HepG2 (cell line): ENCODE measurements at regions not wholly inside any gene's neighbourhood (a gene's known extent, or its start where the extent isn't known, plus 50 kb on each side); places are given as distances from the start of the nearest gene placed in this dataset.

Experiments
- ATAC-seq: fragments of 200-7000 bp; cut with Tn5 transposase; 3 replicates; pipeline ENCODE4 v1.9.1; 2020; ENCODE audit warnings: mild to moderate bottlenecking, moderate library complexity
- BruUV-seq: library from RNA; stranded (reverse); fragments of 400-500 nt; replicated peaks from 2 replicates; lab custom pipeline; 2021; lab: Mats Ljungman, UMichigan
- CTCF ChIA-PET: fragments of 300-600 bp; formaldehyde crosslinking; extraction: SDS; loops from one replicate; lab custom pipeline; 2021; ENCODE audit warnings: low total read pairs, inconsistent platforms, low intra/inter-chr PET ratio; lab: Yijun Ruan, JAX
- POLR2A ChIA-PET: fragments of 350-600 bp; sonication (Branson Sonifier 250); formaldehyde crosslinking; loops from one replicate; lab custom pipeline; 2020; ENCODE audit warnings: antibody characterized with exemption, inconsistent platforms; lab: Yijun Ruan, JAX
- DNase-seq: peaks from one replicate; pipeline ENCODE4 v3.0.0-alpha.2; 2015; ENCODE audit warnings: low spot score
- FAIRE-seq: peaks from 3 replicates; lab custom pipeline; 2011; peaks lifted over from hg19 to GRCh38; lab: Jason Lieb, UNC
- H2AFZ ChIP-seq: one replicate; pipeline ENCODE4 v1.6.1; 2011; ENCODE audit warnings: low read length, inconsistent platforms
- H3K27ac ChIP-seq: fragments of 300-600 bp; 3 replicates; pipeline ENCODE4 v1.8.0; 2011; ENCODE audit warnings: mixed run types, mild to moderate bottlenecking, mixed read lengths, low read length, inconsistent platforms; ENCODE audit not compliant: insufficient read depth; ENCODE audit errors: extremely low read length
- H3K27me3 ChIP-seq, 2 experiments: fragments of 200-600 bp in 1 of 2; 2 replicates in 1 of 2; 3 replicates in 1 of 2; pipeline versions ENCODE4 v1.6.0 to v1.8.0; 2011; ENCODE audit warnings: low read length in 2 of 2, mild to moderate bottlenecking in 2 of 2, moderate library complexity in 2 of 2, inconsistent platforms in 1 of 2; ENCODE audit not compliant: insufficient read depth in 2 of 2, control insufficient read depth in 1 of 2
- H3K36me3 ChIP-seq, 2 experiments: fragments of 200-600 bp in 1 of 2; replicated peaks in 1 of 2; 2 replicates in 1 of 2; 3 replicates in 1 of 2; pipeline versions ENCODE4 v1.5.1 to v1.8.0; 2011; ENCODE audit warnings: low read length in 2 of 2, inconsistent platforms in 1 of 2; ENCODE audit not compliant: insufficient read depth in 2 of 2, control insufficient read depth in 1 of 2
- H3K4me1 ChIP-seq: 2 replicates; pipeline ENCODE4 v1.5.1; 2012; ENCODE audit warnings: low read length, inconsistent platforms; ENCODE audit not compliant: insufficient read depth
- H3K4me2 ChIP-seq: 2 replicates; pipeline ENCODE4 v1.6.0; 2011; ENCODE audit warnings: low read depth, low read length, inconsistent platforms
- H3K4me3 ChIP-seq, 3 experiments: fragments of 200-600 bp in 1 of 3; sonication (generic), shearing (Covaris generic) in 1 of 3; replicated peaks in 1 of 3; 2 replicates each; pipeline ENCODE4 v1.5.1; 2011 to 2016; ENCODE audit warnings: low read length in 3 of 3, inconsistent platforms in 2 of 3, low read depth in 2 of 3, mild to moderate bottlenecking in 2 of 3, control low read depth in 1 of 3, mixed read lengths in 1 of 3; ENCODE audit not compliant: insufficient read depth in 1 of 3
- H3K79me2 ChIP-seq: one replicate; pipeline ENCODE4 v1.6.1; 2011; ENCODE audit warnings: low read length, inconsistent platforms; ENCODE audit not compliant: insufficient read depth
- H3K9ac ChIP-seq: 2 replicates; pipeline ENCODE4 v1.6.0; 2011; ENCODE audit warnings: mild to moderate bottlenecking, low read depth, low read length, inconsistent platforms; ENCODE audit not compliant: insufficient read depth
- H3K9me3 ChIP-seq: 2 replicates; pipeline ENCODE4 v1.5.1; 2012; ENCODE audit warnings: mild to moderate bottlenecking, low read length
- H4K20me1 ChIP-seq: 2 replicates; pipeline ENCODE4 v1.6.0; 2011; ENCODE audit warnings: inconsistent platforms, mild to moderate bottlenecking, low read length, moderate library complexity; ENCODE audit not compliant: insufficient read depth
- ADNP ChIP-seq: sonication (generic); formaldehyde crosslinking; IDR thresholded peaks from 2 replicates; pipeline ENCODE4 v1.4.0; 2020; ENCODE audit warnings: missing genetic modification reagents
- ATRX ChIP-seq: sonication (generic); formaldehyde crosslinking; IDR thresholded peaks from 2 replicates; pipeline ENCODE4 v1.4.0; 2020; ENCODE audit warnings: missing genetic modification reagents, borderline replicate concordance
- IRF2 ChIP-seq: IDR thresholded peaks from 2 replicates; pipeline ENCODE4 v1.6.1; 2018; ENCODE audit warnings: missing genetic modification reagents, missing compliant biosample characterization
- MAFF ChIP-seq: IDR thresholded peaks from 2 replicates; pipeline ENCODE4 v1.6.1; 2011; ENCODE audit warnings: low read depth, low read length, improper control_type of control experiment
- SMARCE1 ChIP-seq: fragments of 450-650 bp; IDR thresholded peaks from 2 replicates; pipeline ENCODE4 v1.6.1; 2017; ENCODE audit warnings: borderline replicate concordance
- ZFX ChIP-seq: sonication (generic); formaldehyde crosslinking; IDR thresholded peaks from 2 replicates; pipeline ENCODE4 v1.4.0; 2020; ENCODE audit warnings: mild to moderate bottlenecking, low read depth, missing genetic modification reagents, moderate library complexity
- ZMAT3 ChIP-seq: sonication (generic); formaldehyde crosslinking; conservative IDR thresholded peaks from 2 replicates; pipeline ENCODE4 v1.7.0; 2021; ENCODE audit warnings: missing genetic modification reagents
- ZNF101 ChIP-seq: sonication (generic); formaldehyde crosslinking; IDR thresholded peaks from 2 replicates; pipeline ENCODE4 v1.4.0; 2020; ENCODE audit warnings: mild to moderate bottlenecking, low read depth, missing genetic modification reagents, borderline replicate concordance
- ZNF414 ChIP-seq: sonication (generic); formaldehyde crosslinking; IDR thresholded peaks from 2 replicates; pipeline ENCODE4 v1.5.0; 2020; ENCODE audit warnings: missing genetic modification reagents
- ZNF512 ChIP-seq: sonication (generic); formaldehyde crosslinking; IDR thresholded peaks from 2 replicates; pipeline ENCODE4 v1.4.0; 2020; ENCODE audit warnings: mild to moderate bottlenecking, missing genetic modification reagents
- in situ Hi-C: cut with HindIII; loops from 2 replicates; pipeline ENCODE4 v1.10.0; 2017; ENCODE audit warnings: low pct_unique_long_range_greater_than_20kb; ENCODE audit not compliant: extremely low pct_ligation_motif_present
- intact Hi-C: fragments of 100-400 bp; cut with micrococcal nuclease; formaldehyde crosslinking; loops from one replicate; pipeline ENCODE4 v1.10.0; 2022; ENCODE audit not compliant: unreplicated experiment

GRCh38 chr2:155218945-155219344 is 520.5 kb downstream of the KCNJ3 start:
- H3K4me1 ChIP-seq = no peaks in the 10 kb centered on the region
- in situ Hi-C loops = loop anchor here (25.0 kb wide), 1 partner anchor 782 kb away; no protein-coding TSS in a partner anchor
- H3K27me3 ChIP-seq = no peaks in the 10 kb centered on the region
- intact Hi-C loops = no loop called here
- no peaks in the 10 kb centered on the region for H3K79me2 ChIP-seq
- no peak overlapping the region for H3K9ac ChIP-seq
- no TSS peak for BruUV-seq
- ChIA-PET POLR2A (no interaction called here), CTCF (no interaction called here)
- no peaks in the 10 kb centered on the region for H3K9me3 ChIP-seq
- no peaks in the 10 kb centered on the region for H3K36me3 ChIP-seq
- no peak overlapping the region for H3K4me3 ChIP-seq
- no peak for ATAC-seq
- H3K27ac ChIP-seq = no peak overlapping the region
- H2AFZ ChIP-seq = no peak overlapping the region
- H3K4me2 ChIP-seq = no peak overlapping the region
- no peak for FAIRE-seq
- TF ChIP-seq MAFF = no peak
- no peak for TF ChIP-seq ZNF101
- TF ChIP-seq ZFX (CRISPR knock-in tag) = no peak
- TF ChIP-seq ZNF414 = no peak
- TF ChIP-seq ZMAT3 (CRISPR knock-in tag) = no peak
- TF ChIP-seq ZNF512 = no peak
- no peak for TF ChIP-seq ATRX (CRISPR knock-in tag)
- TF ChIP-seq IRF2 (CRISPR knock-in tag) = no peak
- TF ChIP-seq SMARCE1 = no peak
- TF ChIP-seq ADNP = no peak
- H4K20me1 ChIP-seq = no peaks in the 10 kb centered on the region
- DNase-seq = no peak
